ENCODE measurements at regions not wholly inside any gene's neighbourhood (a gene's known extent, or its start where the extent isn't known, plus 50 kb on each side); places are given as distances from the start of the nearest gene placed in this dataset.

DNA sequence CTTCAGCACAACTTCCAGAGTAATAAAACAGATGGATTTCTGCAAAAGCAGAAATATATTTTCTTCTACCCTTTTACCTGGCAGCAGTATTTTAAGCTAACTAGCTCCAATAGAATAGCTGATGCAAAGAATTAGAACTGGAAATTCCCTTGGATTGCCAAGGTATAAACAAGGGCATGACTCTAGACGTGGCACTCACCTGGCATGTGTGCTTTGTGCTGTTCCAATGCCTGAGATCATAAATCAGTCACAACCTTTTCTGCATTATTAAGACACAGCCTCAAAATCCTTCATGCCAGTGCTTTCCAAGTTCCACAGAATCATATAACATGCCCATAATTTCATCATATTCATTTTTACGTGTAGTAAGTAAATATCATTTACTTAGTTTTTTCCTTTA lies 1048.7 kb downstream of the ADGRL2 start:
- DNase-seq: no peak

DNA sequence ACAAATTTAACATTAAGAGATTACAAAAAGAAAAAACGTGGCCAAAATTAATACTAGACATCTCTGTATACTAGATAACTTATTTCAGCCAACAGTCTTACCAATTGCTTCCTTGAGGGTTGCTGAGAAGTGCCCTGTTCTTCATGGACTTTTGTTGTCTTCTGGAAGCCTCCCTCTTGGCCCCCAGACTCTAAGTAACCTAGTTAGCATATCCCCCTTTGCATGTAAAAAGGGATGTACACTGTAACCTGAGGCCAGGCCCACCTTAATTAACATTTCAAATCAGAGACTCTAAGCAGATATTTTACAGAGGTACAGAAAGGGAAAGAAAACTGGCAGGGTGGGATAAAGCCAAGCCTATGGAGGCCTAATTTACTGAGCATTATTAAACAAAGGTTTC lies 1047.3 kb downstream of the ADGRL2 start:
- DNase-seq: no peak

DNA sequence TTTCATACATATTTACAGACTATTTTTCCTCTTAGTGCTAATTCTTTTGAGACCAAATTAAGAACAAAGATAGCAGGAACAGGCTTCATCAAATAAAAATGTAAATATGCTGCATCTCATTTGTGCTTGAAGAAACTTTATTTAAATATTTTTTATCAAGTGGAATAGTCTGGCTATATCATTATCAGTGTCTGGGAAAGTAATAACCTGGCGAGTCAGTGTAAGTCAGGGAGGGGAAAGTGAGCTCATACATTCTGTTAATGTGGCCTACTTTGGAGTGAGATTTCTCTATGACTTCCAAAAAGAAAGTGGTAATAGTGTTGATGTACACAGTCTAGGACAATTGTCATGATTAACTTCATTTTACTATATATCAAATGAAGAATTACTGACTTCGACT lies 1045.1 kb downstream of the ADGRL2 start:
- no peak for DNase-seq

DNA sequence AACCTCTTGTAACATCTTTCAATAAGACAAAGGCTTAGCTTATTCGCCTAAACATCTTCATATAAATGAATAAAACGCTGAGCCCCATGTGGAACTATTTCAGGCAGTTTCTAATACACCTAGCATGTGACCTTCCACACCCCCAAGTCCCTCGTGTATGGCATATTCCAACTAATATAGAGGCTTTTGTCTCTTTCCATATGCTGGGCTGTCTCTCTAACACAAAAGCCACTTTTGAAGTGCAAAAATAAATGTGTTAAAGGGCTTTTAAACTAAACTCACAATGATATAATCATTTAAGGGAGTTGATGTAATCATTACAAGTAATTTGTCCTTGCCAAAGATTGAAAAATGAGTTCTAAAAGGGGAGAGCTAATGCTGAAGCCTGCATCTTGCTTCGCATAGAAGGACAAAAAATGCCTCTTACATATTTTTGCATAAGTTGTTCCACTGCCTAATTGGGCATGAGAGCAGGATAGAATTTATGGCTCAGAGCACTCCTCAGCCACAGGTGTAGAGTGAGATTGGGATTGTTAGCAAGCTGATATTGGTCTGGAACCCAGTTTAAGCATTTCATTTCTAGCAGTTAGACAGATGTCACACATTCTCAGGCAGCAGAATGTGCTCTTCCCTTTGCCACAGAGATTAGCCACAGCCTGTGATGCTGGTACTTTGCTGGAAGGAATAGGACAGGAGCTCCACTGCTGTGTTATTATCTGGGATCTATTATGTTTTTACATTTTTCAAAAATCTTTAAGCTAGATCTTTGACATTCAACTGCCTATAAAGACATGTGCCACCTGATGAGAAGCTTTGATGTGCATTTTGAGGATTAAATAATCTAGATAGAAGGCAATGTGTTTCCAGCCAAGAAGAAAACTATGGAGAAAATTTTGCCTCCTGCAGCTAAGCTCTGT lies 1044.4 kb downstream of the ADGRL2 start:
- no peak for DNase-seq

DNA sequence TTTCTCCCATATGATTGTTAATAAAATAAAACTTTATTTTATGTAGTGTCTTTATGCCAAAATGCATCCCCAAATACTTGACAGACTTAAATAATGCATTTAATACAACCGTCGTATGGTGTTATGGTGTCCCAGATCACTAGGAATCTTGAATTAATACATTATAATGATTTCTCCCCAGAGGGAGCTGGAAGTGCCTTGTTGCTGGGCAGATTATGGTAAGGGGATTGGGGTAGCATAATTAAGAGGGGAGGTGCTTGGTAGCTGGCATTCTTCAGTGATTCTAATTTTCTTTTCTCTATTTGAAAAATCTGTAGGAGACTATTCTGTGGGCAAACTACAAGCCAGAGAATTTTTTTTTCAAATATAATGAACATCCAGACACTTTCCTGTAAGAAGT lies 1043.7 kb downstream of the ADGRL2 start:
- no peak for DNase-seq

DNA sequence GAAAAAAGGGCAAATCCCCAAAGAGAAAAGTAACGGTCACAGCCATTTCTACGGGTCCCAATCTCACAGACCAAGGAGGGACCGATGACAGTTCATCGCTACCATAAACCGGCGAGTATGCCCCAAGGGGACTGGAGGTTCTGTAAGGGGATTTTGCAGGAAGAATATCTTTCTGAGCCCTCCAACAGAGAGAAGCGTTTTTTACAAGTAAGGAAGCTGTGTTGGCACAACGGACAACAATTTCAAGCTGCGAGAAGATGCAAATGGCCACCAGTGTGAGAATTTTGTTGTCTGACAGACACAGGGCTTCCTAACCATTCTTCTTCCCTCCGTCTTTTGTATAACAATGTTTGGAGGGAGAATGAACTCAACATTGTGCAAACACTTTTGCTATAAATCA lies 1043.1 kb downstream of the ADGRL2 start:
- DNase-seq: no peak

DNA sequence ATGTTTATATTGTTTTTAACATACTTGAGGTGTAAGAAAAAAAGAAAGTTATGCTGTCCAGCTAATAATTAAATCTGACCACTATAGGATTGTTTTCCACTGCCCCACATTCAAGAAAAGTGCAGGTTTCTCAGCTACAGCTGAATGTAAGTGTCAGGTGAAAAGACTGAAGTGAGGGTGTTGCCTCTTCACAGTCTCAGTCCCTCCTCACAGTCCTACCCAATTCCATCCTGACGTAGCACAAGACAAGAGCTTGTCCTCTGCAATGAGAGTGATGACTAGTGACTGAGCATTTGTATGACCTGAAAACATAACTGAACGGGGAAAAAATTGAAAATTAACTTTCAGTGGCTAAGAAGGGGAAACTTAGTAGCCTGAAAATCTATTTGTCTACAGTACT lies 1039.5 kb downstream of the ADGRL2 start:
- no peak for DNase-seq

DNA sequence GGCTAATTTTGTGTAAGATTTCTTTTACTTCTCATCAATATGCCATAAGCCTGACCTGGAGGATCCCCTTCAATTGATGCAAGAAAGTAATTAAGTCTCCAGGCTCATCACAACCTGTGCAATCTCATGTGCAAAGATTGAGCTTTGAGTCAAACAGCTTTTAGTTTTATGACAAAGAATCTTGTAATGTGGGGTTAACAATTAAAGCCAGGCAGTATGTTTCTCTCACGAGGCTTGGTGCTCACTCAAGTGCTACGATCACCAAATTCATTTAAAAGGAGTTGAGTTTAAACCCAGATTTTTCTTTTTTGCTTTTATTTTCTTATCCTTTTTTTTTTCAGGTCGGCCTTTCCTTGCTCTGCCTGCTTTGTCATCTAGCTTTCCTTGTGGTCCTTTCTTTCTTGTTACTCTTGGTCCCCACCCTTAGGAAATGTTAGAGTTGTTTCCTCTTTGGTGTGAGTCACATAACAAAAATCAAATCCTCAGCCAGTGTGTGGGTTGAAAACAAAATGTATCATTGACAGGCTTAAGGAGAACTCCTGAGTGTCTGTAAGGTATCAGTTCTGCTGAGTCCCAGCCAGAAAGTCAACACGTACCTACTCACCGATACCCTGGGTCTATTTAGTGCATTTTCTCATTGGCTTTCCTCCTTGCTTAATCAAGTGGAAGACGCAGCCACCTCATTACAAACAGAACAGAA lies 1037.2 kb downstream of the ADGRL2 start:
- no peak for DNase-seq

DNA sequence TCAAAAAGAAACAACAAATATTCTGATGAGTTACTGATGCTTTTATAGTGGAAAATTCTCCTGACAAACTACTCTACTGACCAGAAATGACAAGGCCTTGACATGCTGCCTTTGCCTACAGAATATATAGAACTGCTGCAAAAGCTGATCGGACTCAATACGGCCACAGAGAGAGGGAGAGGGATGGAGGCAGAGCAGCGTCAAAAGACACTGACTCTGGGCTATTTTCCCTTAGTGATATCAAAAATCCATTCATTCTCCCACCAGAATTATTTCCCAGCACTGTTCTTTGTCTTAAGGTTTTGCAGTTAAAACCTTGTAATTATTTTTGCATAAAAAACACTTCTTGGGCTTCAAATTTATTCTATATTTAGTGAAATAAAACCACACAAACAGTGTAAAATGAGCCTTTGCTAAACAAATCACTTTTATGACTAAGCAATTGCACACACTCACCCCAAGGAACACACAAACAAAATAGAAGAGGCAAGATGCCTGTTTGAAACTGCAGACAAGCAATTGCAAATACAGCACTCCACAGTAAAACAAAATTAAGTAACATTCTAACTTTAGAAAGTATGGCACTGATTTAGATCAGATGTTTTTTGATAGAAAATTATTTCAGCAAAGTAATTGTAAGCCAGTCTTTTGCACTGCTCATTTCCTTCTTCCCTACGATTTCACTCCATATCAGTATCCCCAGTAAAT lies 1036.4 kb downstream of the ADGRL2 start:
- no peak for DNase-seq

DNA sequence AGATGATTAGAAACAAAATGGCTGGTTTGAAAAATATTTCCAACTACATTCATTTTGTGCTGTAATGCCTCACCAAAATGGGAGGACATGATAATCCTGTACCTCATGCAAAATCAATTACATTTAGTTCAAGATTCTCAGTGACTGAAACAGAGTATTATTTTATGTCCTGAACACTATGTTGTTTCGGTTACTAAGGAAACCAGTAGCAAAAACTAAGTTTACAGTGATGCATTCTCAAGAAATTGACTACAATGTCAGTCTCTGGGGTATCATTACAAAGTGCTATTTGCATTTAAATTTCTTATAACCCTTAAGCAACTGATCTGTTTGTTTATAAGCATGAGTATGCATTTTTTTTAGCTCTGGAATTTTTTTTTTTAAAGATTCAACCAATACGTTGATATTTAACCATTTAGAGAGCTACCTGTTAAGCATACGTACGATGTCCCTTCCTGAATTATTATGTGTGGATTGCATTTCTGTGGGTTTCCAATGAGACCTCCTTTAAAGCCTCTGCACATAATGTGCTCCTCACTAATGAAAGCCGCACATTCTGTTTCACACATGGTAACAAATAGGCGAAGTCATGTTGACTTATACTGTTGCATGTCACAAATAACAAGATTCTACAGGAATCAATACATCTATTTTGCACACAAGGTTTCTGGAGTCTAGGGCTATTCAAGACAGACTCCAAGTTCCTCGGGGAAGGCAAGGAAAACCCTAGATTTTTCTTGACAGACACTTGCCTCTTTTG lies 1035.7 kb downstream of the ADGRL2 start:
- no peak for DNase-seq

DNA sequence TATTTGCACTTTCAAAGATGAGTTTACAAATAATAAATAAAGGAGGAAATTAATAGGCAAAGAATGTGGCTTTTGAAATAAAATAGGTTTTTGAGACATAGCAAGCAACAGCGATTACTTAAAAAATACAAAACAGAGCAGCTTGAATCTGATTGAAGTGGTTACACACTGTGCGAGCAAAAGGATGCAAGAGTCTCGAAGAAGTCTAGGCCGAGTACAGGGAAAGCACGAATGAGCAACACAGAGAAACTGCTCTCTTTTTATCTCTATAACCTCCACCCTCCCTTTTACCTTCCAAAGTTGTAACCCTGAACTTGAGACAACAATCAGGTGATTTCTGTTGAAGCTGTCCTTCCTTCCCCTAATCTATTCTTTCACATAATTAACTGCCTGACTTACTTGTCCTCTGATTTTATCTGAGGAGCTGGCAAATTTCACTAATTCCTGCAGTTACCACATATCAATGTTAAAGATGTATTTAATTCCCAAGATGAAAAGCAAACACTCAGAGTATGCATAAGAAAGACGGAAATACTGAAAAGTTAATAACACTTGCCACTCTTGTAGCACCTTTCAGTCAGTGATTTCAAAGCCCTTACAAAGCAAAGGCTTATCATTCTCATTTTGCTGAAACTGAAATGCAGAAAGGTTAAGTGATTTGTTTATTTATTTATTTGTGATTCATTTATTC lies 1030.1 kb downstream of the ADGRL2 start:
- DNase-seq: no peak

DNA sequence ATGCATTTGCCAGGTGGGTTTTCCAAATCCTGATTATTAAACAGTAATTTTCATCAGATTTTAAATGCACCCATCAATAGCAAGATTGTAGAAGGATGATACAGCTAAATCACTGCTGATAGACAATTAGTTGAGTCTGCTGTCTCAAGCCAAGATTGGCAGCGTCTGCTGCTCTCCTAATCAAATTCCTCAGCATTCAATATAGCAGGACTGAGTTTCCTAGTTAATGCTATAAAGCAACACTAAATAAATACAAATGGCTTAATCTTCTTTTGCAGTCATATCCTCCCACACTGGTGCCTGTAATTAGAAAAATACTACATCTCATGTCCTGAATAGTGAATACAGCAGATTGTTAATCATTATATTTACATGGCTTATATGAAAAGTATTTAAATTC lies 1028.8 kb downstream of the ADGRL2 start:
- DNase-seq: no peak

DNA sequence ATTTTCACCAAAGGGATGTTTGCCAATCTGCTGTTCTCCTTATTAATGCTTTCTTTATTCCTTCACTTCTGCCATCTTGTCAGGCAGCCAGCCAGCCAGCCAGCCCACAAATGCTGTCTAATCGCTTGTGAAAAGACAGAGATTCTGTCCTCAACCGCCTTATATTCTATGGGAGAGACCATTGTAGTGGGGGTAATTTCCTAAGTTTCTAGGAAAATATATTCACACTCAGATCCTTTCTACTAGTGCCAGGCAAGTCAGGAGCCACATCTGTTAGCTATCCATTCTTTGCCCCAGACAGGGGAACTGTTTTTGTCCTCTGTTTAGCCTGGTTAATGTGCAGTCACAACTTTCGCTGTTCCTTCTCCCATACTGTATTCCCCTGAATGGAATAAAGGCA lies 1023.1 kb downstream of the ADGRL2 start:
- no peak for DNase-seq

DNA sequence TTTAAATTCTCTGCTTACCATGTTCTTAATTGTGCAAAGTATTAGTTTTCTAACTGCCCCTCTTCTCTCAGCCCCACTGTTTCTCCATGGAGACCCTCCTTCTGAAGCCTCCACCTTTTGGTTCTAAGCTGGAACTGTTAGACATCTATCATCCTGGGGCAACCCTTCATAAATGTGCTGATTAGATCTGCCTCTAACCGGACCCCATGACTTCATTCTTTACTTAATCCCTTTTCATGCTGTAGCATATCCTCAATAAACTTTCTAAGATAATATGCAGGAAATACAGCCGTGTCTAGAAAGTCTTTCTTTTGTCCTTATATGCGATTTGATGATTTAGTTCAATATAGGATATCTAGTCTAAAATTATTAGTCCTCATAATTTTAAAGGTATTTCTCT lies 1020.1 kb downstream of the ADGRL2 start:
- no peak for DNase-seq

DNA sequence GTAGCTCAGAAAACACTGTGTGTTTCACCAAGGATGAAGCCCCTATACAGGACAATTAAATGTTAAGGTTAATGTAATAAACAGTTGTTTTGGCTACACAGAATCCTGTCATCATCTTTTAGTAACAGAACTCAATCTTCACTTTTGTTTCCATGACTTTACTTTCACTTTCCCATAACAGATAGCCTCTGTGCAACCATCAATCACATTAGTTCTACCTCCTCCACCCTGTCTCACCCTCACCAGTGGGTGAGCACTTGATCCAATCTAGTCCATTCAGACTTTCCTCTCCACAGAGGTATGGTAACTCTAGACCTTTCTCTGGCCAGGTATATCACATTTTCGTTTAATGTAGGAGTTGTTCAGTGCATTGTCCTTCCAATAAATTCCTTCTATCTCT lies 1018.5 kb downstream of the ADGRL2 start:
- DNase-seq: no peak

DNA sequence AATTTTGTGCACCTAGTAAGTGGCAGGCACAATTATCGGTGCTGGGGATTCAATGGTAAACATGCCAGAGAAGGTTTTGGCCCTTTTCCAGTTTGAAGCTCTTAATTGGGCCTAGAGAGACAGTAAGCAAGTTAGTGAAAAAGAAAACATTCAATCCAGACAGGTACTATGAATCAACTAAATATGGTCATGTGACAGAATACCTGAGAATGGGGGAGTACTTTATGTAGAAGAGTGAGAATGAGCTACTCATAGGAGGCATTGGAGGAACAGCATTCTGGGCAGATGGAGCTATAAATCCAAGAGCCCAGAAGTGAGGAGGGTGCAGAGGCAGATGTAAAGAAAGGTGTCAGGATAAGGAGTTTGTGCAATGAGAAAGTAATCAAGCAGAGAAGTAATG lies 1017.9 kb downstream of the ADGRL2 start:
- DNase-seq: no peak

DNA sequence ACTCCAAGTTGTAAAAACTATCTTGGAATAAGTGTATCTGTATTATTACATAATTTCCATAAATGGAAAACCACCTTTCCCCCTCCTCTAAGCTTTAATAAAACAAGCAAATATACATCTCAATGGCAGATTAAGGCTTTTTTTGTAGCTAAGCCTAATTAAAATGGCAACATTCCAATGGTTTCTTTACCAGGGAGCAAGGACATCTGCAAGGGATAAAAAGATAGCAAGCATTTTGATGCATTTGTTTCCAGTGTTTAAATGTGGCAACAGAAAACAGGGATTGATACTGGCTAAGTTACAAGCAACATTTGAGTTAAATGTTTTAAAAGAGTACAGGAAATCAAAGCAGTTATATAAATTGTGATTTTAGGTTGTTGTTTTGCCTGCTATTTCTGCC lies 1012.7 kb downstream of the ADGRL2 start:
- no peak for DNase-seq

DNA sequence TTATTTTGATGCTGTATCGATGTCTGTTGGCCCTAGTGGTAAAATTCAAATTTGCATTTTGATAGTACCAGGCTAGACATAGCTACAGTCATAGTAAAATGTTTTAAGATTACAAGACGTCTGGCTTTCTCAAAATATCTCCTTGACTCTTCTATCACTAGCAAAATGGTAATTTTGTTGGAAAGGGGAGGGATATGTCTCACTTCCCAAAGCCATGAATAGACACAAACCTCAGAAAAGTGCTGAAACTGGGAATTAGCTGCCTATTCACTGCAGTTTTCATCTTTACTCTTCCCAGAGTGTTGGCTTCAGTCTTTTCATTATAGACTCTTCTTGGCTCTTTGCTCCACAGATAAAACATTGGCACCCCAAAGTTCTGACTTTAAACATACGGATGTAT lies 1009.9 kb downstream of the ADGRL2 start:
- DNase-seq: no peak

DNA sequence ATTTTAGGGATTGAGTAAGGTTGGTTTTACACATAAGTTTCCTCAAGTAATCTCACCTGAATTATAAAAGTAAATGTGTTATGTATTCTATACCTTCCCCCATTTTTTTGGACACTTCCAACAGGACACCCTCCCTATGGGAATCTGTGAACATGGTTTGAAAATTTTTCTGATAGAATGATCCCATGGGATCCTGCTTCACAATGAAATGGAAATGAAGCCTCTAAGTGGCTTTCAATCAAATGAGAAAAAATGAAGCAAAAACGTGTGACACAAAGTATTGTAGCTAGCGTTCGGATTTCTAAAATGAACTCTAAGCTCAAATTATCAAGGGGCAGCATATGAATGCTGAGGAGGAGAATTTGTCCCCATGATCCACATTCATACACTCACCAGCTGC lies 1006.8 kb downstream of the ADGRL2 start:
- no peak for DNase-seq

DNA sequence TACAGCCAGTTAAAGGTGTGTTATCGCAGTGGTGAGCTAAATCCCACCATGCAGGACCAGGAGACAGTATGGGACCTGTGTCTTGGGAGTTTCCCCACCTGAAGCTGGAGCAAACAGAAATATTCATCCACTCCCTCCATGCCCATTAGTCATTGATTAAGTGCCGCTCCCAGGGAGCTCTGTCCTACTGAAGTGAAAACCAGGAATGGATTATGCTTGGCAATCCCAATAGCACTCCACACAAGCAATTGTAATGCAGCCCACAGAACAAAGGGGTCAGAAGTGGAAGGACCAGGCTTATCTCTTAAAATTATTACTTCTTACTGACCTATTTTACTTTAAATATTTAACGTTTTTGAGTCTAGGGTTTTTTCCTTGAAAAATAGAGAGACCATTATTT lies 1005.4 kb downstream of the ADGRL2 start:
- DNase-seq: no peak

DNA sequence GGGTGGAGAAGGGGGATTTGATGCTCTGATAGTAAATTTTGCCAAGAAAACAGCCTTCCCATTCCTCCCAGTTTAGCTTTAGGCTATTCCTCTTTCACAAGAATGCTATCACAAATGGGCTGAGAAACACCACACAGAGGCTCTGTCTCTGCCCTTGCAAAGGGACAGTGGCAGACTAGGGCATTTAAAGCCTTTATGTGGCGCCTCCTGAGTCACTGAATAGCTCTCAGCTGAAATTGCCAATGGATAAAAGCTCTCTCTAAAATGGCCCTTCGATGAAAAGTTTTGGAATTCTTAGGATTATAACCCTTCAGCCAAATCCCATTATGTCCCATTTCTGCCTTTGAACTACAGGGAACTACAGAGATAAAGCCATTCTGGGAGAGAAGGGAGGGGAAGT lies 1000.4 kb downstream of the ADGRL2 start:
- no peak for DNase-seq

DNA sequence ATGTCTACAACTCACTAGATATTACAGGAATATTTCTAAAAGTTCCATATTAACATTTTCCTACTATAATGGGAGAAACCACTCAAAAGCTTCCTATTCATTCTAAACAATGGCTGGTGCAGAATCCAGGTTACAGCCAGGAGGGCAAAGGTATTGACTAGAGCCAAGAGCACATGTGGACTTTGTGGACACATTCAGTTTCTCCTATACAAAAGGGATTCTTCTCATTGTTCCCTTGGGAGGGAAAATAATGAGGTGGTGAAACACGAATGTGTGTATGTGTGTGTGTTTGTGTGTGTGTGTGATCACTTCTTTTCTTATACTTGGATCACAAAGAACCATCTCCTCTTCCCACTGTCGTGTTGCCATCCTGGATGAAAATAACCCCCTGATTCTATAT lies 1000.0 kb downstream of the ADGRL2 start:
- DNase-seq: no peak
